ENCODE measurements at regions not wholly inside any gene's neighbourhood (a gene's known extent, or its start where the extent isn't known, plus 50 kb on each side); places are given as distances from the start of the nearest gene placed in this dataset.

DNA sequence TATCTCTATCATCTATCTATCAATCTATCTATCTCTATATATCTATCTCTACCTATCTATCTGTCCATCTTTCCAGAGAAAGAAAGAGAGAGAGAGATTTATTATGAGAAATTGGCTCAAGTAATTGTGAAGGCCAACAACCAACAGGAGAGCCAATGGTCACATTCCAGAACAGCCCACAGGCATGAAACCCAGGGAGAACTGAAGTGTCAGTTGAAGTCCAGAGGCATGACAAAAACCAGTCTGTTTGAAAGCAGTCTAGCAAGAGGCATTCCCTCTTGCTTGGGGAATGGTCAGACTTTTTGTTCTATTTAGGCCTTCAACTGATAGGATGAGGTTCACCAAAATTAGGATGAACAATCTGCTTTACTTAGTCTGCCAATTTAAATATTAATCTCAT lies 87.6 kb upstream of the PLCXD3 start (continued):
- TF ChIP-seq, protein P1, sequence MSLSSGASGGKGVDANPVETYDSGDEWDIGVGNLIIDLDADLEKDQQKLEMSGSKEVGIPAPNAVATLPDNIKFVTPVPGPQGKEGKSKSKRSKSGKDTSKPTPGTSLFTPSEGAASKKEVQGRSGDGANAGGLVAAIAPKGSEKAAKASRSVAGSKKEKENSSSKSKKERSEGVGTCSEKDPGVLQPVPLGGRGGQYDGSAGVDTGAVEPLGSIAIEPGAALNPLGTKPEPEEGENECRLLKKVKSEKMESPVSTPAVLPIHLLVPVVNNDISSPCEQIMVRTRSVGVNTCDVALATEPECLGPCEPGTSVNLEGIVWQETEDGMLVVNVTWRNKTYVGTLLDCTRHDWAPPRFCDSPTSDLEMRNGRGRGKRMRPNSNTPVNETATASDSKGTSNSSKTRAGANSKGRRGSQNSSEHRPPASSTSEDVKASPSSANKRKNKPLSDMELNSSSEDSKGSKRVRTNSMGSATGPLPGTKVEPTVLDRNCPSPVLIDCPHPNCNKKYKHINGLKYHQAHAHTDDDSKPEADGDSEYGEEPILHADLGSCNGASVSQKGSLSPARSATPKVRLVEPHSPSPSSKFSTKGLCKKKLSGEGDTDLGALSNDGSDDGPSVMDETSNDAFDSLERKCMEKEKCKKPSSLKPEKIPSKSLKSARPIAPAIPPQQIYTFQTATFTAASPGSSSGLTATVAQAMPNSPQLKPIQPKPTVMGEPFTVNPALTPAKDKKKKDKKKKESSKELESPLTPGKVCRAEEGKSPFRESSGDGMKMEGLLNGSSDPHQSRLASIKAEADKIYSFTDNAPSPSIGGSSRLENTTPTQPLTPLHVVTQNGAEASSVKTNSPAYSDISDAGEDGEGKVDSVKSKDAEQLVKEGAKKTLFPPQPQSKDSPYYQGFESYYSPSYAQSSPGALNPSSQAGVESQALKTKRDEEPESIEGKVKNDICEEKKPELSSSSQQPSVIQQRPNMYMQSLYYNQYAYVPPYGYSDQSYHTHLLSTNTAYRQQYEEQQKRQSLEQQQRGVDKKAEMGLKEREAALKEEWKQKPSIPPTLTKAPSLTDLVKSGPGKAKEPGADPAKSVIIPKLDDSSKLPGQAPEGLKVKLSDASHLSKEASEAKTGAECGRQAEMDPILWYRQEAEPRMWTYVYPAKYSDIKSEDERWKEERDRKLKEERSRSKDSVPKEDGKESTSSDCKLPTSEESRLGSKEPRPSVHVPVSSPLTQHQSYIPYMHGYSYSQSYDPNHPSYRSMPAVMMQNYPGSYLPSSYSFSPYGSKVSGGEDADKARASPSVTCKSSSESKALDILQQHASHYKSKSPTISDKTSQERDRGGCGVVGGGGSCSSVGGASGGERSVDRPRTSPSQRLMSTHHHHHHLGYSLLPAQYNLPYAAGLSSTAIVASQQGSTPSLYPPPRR (CRISPR knock-in tag; IDR thresholded peaks at IDR 0.05; ENCODE audit: borderline replicate concordance) = no peak
- no peak for TF ChIP-seq TEAD2 (CRISPR knock-in tag; IDR thresholded peaks at IDR 0.05)

DNA sequence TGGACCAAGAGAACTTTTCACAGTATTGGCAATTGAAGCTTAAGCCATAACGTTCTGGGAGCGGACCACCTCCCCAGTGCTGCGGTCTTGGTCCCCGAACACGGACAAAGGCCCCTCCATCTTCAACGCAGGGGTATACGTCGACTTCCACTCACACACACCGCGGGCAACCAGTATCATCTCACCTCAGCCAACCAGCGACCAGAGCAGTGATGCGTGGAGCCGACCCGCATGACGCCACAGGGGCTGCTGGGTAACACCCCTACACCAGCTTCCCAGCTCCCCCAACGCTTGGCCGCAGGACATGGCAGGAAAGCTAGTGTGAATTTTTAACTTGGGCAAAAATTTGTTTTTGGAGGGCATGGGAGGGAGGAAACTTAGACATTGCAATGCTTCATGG lies 77.3 kb upstream of the PLCXD3 start:
- CTCF ChIA-PET (ENCODE audit: low intra/inter-chr PET ratio, low total read pairs) = no interaction called here
- WGBS (ENCODE audit: low lambda C conversion rate) = 56% methylated on average over 14 of the region's 17 CpGs

More for the DNA sequence above, 77.3 kb upstream of the PLCXD3 start:
- no peaks in the 10 kb centered on the region for H3K36me3 ChIP-seq (replicated peaks in 1 of 2; ENCODE audit: control insufficient read depth in 1 of 2, insufficient read depth in 2 of 2, low read length in 2 of 2)
- FAIRE-seq (no peak), ATAC-seq (no peak), DNase-seq (ENCODE audit: low spot score) (no peak)
- H2AFZ ChIP-seq (ENCODE audit: low read length) = no peak overlapping the region
- POLR2A ChIA-PET = no interaction called here
- TF ChIP-seq ZNF33A (CRISPR knock-in tag; IDR thresholded peaks at IDR 0.05; ENCODE audit: borderline replicate concordance) = no peak
- no TSS peak for BruUV-seq (replicated peaks)
- no peaks in the 10 kb centered on the region for H3K27me3 ChIP-seq (ENCODE audit: control insufficient read depth in 1 of 2, insufficient read depth in 2 of 2, low read length in 2 of 2)
- H4K20me1 ChIP-seq (ENCODE audit: insufficient read depth, low read length) = no peaks in the 10 kb centered on the region
- H3K4me3 ChIP-seq (replicated peaks in 1 of 3; ENCODE audit: insufficient read depth in 1 of 3, low read depth in 2 of 3, low read length in 3 of 3) = no peak overlapping the region
- intact Hi-C loops (cut with micrococcal nuclease; ENCODE audit: unreplicated experiment) (no loop called here), in situ Hi-C loops (cut with HindIII; ENCODE audit: extremely low pct_ligation_motif_present, low pct_unique_long_range_greater_than_20kb) (no loop called here)
- no peak overlapping the region for H3K4me2 ChIP-seq (ENCODE audit: low read depth, low read length)
- H3K9me3 ChIP-seq (ENCODE audit: low read length) = no peaks in the 10 kb centered on the region
- no peak overlapping the region for H3K9ac ChIP-seq (ENCODE audit: insufficient read depth, low read depth, low read length)
- H3K4me1 ChIP-seq (ENCODE audit: insufficient read depth, low read length) = no peaks in the 10 kb centered on the region
- no peaks in the 10 kb centered on the region for H3K79me2 ChIP-seq (ENCODE audit: insufficient read depth, low read length)
- H3K27ac ChIP-seq (ENCODE audit: extremely low read length, insufficient read depth, low read length) = no peak overlapping the region
